NCI-H1417 treated with DMSO at 0.1 percent for 48 hours (cell line): ENCODE measurements at regions not wholly inside any gene's neighbourhood (a gene's known extent, or its start where the extent isn't known, plus 50 kb on each side); places are given as distances from the start of the nearest gene placed in this dataset.
"Not testable (repeated sequence)": the region's sequence is repeated elsewhere in the genome, so short reads cannot be mapped to it uniquely, and the experiment has no call there.

ENCODE experiments used
- DNase-seq: peaks from one replicate; lab custom pipeline; 2025; lab: John Stamatoyannopoulos, UW

DNA sequence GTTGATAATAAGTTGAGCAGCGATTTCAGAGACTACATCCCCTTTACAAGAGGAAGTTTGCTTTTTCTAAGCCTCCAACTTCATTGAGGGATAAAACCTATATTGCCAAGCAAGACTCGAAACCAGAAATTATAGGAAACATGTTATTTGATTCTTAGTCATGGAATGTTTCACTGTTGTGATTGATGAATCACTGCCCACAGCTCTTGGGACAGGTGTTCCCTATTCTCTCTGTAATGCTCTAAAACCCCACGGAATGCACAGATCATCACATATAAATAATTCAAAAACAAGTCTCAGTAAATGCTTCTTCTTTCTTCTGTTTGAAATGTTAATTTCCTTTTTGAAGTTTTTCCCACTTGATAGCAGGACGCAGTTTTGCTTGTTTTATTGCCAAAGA lies 809.5 kb upstream of the GOT2 start:
- no peak for DNase-seq

DNA sequence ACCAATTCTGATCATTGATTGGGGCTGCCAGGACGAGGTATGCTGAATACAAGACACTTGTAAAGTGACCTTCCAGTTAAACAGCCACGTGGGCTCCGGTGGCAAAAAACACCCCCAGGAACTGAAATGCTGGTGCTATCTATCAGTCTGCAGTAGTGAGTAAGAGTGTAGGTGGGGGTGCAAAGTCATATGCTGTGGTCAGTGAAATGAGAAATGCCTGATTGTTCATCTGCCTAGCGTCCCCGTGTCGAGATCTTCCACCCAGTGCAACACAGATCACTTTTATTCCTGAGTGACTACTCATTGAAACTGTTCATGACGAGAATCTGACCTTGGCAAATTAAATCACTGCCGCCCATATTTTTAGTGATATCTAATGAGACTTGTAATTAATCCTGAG lies 806.5 kb upstream of the GOT2 start:
- DNase-seq: no peak

DNA sequence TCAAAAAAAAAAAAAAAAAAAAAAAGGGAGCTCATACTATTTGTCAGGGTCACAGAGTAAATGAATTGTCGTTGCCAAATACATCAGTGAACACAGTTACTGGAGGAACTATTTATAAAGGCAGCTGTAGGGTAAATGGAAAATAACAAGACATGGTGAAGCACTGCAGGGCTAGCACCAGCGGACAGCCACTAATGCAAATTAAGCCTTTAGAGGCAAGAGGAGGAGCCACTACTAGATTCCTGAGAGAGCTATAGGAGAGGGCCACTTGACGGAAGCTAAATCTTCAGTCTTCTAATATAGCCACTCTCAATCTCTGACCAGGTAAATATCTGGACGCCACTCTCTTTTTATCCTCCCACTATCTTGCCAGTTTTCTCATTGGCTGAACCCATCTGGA lies 801.2 kb upstream of the GOT2 start:
- no peak for DNase-seq

DNA sequence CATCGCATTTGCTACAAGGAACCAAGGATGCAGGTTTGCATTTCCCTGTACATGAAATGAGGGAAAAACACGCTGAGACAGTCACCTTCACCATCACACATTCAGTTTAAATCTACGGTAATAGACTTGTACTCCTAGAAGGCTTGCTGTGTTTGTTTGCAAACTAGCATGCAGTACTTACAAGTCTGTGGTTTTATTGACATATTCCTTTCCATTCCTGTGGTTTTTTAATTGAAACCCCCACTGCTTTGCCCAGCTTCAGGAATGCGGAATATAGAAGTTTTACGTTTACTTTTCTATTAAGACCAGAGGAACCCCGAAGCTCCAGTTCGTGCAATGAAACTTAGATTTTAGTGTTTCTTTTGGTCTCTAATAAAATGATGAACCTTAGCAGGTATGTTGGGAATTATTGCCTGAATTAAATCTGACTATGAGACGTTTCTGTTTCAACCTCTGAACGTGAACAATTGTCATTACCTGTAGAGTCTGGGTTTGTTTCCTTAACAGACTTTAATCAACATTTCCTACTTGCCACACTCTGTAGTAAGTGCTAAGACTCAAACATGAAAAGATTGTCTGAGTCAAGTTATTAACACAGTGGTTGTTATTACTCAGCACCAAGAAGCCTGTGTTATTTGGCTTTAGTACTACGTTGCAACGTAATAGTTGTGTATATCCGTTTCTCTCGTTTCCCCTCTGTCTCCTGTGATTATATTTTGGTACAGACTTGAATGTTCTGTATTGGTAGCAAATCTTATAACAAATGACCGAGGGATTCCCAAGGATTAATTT lies 793.3 kb upstream of the GOT2 start:
- no peak for DNase-seq

DNA sequence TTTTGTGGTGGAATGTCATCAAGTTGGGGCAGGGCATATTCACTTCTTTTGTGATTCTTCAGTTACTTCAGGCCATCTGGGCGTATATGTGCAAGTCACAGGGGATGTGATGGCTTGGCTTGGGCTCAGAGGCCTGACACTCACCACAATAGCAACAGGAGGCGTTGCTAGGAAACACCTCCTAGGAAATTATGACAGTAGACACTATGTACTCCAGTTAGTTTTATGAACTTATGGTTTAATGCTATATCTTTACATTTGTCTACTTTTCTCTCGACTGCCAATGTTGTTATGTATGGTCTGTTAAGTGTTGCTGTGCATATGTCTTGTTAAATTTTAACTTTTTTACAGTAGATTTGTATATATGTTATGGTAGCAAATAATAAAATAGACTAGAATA lies 788.7 kb upstream of the GOT2 start:
- DNase-seq: no peak

DNA sequence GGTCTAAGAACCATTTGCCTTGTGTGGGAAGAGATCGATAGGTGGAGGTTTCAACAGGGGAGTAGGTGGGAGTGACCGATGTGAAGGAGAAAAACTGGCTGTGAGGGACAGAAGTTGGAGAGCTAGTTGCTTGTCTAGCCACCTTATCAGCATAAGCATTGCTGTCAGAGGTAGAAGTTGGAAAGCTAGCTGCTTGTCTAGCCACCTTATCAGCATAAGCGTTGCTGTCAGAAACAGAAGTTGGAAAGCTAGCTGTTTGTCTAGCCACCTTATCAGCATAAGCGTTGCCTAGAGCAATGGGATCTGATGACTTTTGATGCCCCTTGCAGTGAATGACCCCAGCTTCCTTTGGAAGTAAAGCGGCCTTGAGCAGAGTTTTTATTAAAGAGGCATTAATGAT lies 784.6 kb upstream of the GOT2 start:
- DNase-seq: not testable (repeated sequence)

DNA sequence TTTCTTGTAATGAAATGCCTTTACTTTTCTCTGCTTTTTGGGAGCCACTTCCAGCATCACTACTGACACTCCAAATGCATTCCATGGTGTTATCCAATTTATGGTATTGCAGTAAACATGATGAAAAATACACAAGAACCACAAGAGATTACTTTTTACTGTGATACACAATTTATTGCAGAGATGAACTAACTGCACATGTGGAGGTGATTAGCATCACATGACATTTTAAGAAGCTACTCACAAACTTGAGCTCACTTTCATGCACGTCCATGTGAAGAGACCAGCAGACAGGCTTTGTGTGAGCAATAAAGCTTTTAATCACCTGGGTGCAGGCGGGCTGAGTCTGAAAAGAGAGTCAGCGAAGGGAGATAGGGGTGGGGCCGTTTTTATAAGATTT lies 780.5 kb upstream of the GOT2 start:
- no peak for DNase-seq

GRCh38 chr16:59510008-59510424 lies 775.9 kb upstream of the GOT2 start:
- DNase-seq: no peak

DNA sequence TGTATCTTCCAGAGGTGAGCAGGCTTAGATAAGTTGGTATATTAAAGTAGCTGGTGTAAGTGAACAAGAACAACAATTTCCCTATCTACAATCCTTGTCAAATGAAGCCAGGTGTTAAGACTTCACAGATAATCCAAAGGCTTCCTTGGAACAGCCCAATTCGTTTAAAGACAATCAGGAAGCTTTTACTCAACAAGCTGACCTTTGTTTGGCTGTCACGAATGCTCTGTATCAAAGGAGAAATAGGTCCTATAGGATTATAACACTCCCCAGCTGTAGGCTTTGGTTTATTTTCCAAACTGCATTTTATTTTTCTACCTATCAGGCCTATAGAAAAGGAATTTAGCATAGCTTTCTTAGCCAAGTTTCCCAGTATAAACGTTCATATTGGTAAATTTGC lies 766.5 kb upstream of the GOT2 start:
- DNase-seq: no peak

GRCh38 chr16:59487067-59487466 lies 753.0 kb upstream of the GOT2 start:
- DNase-seq: no peak

- no peak for DNase-seq
These were observed 750.9 kb upstream of the GOT2 start for GRCh38 chr16:59484833-59485516.

GRCh38 chr16:59478838-59479237 lies 744.7 kb upstream of the GOT2 start:
- DNase-seq: no peak

GRCh38 chr16:59470556-59470955 lies 736.4 kb upstream of the GOT2 start:
- no peak for DNase-seq

DNA sequence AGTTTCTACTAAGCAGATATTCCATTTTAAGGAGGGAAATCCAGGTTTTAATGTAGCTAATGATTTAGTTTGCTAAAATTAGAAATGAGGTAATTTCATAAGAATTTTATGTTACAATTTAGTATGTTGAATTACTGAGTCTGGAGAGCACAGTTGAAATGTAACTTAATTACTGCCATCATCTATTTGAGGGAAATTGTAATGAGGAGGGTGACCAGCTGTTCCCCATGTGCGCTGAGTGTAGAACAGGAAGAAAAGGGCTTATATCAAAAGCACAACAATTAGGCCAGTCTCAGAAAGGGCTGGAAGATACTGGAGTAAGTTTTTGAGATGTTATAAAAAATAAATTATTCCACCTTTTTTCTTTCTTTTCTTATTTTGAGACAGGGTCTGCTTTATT lies 735.1 kb upstream of the GOT2 start:
- no peak for DNase-seq

DNA sequence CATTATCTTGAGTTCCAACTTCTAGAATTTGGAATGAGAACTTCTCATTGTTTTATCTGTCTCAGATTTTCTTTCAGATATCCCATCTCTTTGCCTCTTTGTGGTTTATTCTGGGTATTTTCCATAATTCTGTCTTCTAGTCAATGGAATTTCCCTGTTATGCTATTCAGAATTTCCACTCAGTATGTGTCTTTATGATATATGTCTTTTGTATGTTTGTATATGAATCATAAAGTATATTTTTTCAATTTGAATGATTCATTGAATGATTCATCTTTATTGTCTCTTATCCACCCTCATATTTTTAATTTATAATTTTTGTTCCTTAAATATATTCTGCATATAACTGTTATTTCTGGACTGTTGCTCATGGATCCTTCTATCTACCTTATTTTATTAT lies 729.7 kb upstream of the GOT2 start:
- DNase-seq: no peak

DNA sequence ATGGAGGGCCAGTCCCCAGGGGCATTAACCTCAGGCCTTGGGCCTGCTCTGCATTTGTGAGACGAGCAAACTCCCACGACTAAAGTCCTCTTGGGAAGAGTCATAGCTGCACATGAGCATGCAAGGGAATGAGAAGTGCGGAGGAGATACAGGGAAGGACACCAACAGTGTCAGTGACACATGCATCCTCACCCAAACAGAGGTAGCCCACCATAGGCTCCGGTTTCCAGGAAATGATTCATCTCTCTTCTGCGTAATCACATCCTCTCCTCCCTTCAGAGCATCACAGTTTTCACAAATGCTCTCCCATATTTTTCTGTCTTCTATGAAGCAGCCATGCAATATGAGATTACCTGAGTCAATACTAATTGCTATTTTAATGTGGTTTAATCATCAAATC lies 725.7 kb upstream of the GOT2 start:
- no peak for DNase-seq

DNA sequence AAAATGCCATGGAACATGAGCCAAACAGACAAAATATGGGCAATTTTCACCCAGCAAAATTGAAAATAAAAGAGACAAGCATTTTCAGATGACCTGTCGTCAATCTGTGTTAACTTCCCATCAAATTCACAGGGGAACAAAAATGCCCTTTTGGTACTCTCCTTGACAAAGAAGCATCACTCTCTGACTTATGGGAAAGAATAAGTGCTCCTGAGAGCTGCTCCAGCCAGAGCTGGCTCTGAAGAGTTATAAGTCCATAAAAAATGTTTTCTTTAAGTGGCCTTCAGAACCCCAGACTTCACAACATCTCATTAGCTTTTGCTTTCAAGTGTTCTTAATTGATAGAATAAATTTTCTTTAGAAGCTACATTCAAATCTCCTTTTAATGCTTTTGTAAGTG lies 721.4 kb upstream of the GOT2 start:
- no peak for DNase-seq

DNA sequence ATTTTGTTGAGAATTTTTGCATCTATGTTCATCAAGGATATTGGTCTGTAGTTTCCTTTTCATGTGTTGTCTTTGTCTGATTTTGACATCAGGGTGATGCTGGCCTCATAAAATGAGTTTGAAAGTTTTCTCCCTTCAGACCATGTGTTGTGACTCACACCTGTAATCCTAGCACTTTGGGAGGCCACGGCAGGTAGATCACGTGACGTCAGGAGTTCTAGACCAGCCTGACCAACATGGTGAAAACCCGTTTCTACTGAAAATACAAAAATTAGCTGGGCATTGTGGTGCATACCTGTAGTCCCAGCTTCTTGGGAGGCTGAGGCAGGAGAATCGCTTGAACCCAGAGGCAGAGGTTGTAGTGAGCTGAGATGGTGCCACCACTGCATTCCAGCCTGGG lies 716.4 kb upstream of the GOT2 start:
- DNase-seq: not testable (repeated sequence)

- DNase-seq: no peak
These were observed 706.4 kb upstream of the GOT2 start for GRCh38 chr16:59440502-59440901.

DNA sequence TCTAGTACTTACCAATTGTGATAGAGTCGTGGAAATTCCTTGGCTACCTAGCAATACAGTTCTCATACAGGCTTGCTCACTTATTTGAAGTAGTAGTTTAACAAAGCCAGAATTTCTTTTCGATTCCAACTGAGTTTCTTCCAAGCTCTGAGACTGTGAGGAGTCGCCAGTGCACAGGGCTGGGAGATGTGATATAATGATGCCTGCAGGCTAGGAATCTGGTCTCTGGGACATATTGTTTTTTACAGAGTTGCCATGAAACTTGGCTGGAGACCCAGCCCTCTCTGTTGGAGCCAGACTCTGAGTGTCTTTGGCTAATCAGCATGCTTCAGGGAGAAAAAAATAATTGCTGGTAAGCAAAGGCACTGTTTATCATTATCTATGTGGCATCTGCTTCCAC lies 698.8 kb upstream of the GOT2 start:
- DNase-seq: no peak

DNA sequence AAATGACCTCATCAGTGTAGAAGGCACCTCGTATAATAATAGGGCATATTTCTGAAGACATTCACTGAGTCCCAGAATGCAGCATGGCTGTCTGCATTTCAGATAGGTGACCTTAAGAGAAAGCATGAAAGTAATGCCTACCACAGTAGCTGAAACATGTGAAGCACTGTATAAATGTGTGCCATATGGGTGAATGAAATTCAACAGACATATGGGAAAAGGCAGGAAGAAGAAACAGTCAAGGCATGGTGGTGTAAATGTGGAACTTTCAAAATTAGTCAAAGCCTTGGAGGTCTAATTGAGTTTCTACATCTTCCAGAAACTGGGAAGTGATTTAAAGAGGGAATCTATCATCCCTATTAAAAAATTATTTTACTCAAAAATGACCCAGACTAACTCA lies 698.2 kb upstream of the GOT2 start:
- DNase-seq: no peak

DNA sequence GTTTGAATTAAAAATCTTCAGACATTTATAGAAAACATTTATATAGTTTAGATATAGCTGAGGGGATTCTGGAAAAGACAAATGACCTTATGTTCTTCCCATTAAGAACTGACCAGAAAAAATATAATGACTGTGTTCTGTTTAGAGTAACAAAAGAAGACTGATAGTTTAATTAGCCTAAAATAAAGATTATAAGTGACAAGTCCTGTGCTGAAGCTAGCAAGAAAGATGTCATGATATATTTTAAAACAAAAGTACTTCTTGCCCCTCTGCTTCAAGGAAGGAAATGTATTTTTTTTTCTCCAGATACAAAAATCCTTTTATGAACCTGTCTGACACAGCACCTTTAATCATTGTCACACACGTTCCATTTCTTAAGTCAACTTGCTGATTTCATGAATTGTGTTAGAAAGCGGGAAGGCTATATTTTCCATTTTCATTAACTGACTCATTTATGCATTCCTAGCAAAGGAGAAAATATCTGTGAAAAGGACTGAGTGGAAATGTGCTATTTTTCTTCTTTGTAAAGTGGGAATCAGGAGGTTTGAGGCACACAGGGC lies 690.7 kb upstream of the GOT2 start:
- no peak for DNase-seq
